Smooth muscle cell (in vitro differentiated cells): ENCODE measurements at regions not wholly inside any gene's neighbourhood (a gene's known extent, or its start where the extent isn't known, plus 50 kb on each side); places are given as distances from the start of the nearest gene placed in this dataset.
A peak's percentile ranks its signal among the peaks of the same experiment; 100 is the strongest.
"Not testable (repeated sequence)": the region's sequence is repeated elsewhere in the genome, so short reads cannot be mapped to it uniquely, and the experiment has no call there.

Source experiments
- DNase-seq: peaks from one replicate; lab custom pipeline; 2025; ENCODE audit not compliant: unreplicated experiment; lab: John Stamatoyannopoulos, UW
- H2AFZ ChIP-seq: fragments of 200-600 bp; sonication (generic); 2 replicates; pipeline ENCODE4 v1.6.0; 2016; ENCODE audit warnings: antibody characterized with exemption, low read depth, mild to moderate bottlenecking
- H3F3A ChIP-seq: fragments of 200-600 bp; sonication (generic); 2 replicates; pipeline ENCODE4 v1.6.0; 2017; ENCODE audit warnings: antibody characterized with exemption, low read depth
- H3K27ac ChIP-seq: fragments of 200-600 bp; sonication (generic); 2 replicates; pipeline ENCODE4 v1.5.1; 2016; ENCODE audit warnings: low read depth, mild to moderate bottlenecking
- H3K27me3 ChIP-seq: fragments of 200-600 bp; sonication (generic); 2 replicates; pipeline ENCODE4 v1.6.1; 2016; ENCODE audit warnings: low read depth, mild to moderate bottlenecking
- H3K36me3 ChIP-seq: fragments of 200-600 bp; sonication (generic); 2 replicates; pipeline ENCODE4 v1.5.1; 2016; ENCODE audit warnings: low read depth
- H3K4me1 ChIP-seq: fragments of 200-600 bp; sonication (generic); 2 replicates; pipeline ENCODE4 v1.5.1; 2016; ENCODE audit warnings: low read depth
- H3K4me2 ChIP-seq: fragments of 200-600 bp; sonication (generic); 2 replicates; pipeline ENCODE4 v1.6.0; 2016; ENCODE audit warnings: mild to moderate bottlenecking
- H3K4me3 ChIP-seq: fragments of 200-600 bp; sonication (generic); 2 replicates; pipeline ENCODE4 v1.5.1; 2016; ENCODE audit warnings: mild to moderate bottlenecking
- H3K79me2 ChIP-seq: fragments of 200-600 bp; sonication (generic); 2 replicates; pipeline ENCODE4 v1.6.0; 2016; ENCODE audit warnings: low read depth, mild to moderate bottlenecking
- H3K9ac ChIP-seq: fragments of 200-600 bp; sonication (generic); 2 replicates; pipeline ENCODE4 v1.6.0; 2016; ENCODE audit warnings: low read depth
- H3K9me3 ChIP-seq: fragments of 200-600 bp; sonication (generic); replicated peaks from 2 replicates; pipeline ENCODE4 v1.5.1; 2016; ENCODE audit warnings: low read depth
- H4K20me1 ChIP-seq: fragments of 200-600 bp; sonication (generic); 2 replicates; pipeline ENCODE4 v1.6.0; 2016; ENCODE audit warnings: low read depth
- CTCF ChIP-seq: fragments of 200-600 bp; sonication (generic); IDR thresholded peaks from 2 replicates; pipeline ENCODE4 v1.5.1; 2017; ENCODE audit warnings: borderline replicate concordance, mild to moderate bottlenecking, antibody characterized with exemption; ENCODE audit not compliant: insufficient read depth, poor library complexity, severe bottlenecking
- WGBS: methylation state at CpG from one replicate; pipeline ENCODE4 v1.1.7; 2016; ENCODE audit warnings: low lambda C conversion rate; 5-methylcytosine and 5-hydroxymethylcytosine counted together

GRCh38 chr4:135864304-135864703 lies 1662.7 kb upstream of the PABPC4L start:
- not testable (repeated sequence) for H3K27me3 ChIP-seq, H3K4me3 ChIP-seq, H3K9me3 ChIP-seq, H4K20me1 ChIP-seq, H3F3A ChIP-seq, H3K4me1 ChIP-seq, H3K36me3 ChIP-seq, H3K9ac ChIP-seq, H3K79me2 ChIP-seq, DNase-seq, H2AFZ ChIP-seq, H3K27ac ChIP-seq
- WGBS = 19% methylated on average over 10 of the region's 10 CpGs
- H3K4me2 ChIP-seq = peak overlapping the region; percentile 39
- TF ChIP-seq CTCF = peak; percentile 27

- Histone ChIP-seq H3K9ac (no peak overlapping the region), H3K4me3 (no peak overlapping the region), H4K20me1 (no peaks in the 10 kb centered on the region), H3K27me3 (no peaks in the 10 kb centered on the region), H3F3A (no peaks in the 10 kb centered on the region), H3K4me2 (no peak overlapping the region), H3K27ac (no peak overlapping the region), H3K9me3 (no peaks in the 10 kb centered on the region), H3K4me1 (no peaks in the 10 kb centered on the region), H2AFZ (no peak overlapping the region), H3K79me2 (no peaks in the 10 kb centered on the region), H3K36me3 (no peaks in the 10 kb centered on the region)
- no peak for DNase-seq
- 64% methylated on average over 2 of the region's 2 CpGs for WGBS
- TF ChIP-seq CTCF = no peak
Measured at GRCh38 chr4:135840781-135841180, 1639.2 kb upstream of the PABPC4L start.

GRCh38 chr4:135839712-135840111 lies 1638.1 kb upstream of the PABPC4L start:
- no peaks in the 10 kb centered on the region for H3K4me1 ChIP-seq
- H3K9me3 ChIP-seq = no peaks in the 10 kb centered on the region
- 98% methylated on average over 2 of the region's 2 CpGs for WGBS
- no peak overlapping the region for H3K4me3 ChIP-seq
- H3K36me3 ChIP-seq = no peaks in the 10 kb centered on the region
- H3K27me3 ChIP-seq = no peaks in the 10 kb centered on the region
- TF ChIP-seq CTCF = no peak
- no peaks in the 10 kb centered on the region for H3F3A ChIP-seq
- no peak for DNase-seq
- no peaks in the 10 kb centered on the region for H3K79me2 ChIP-seq
- no peaks in the 10 kb centered on the region for H4K20me1 ChIP-seq
- H2AFZ ChIP-seq = no peak overlapping the region
- H3K4me2 ChIP-seq = no peak overlapping the region
- no peak overlapping the region for H3K27ac ChIP-seq
- no peak overlapping the region for H3K9ac ChIP-seq

- Histone ChIP-seq H3K4me1 (no peaks in the 10 kb centered on the region), H3K27ac (no peak overlapping the region), H3K36me3 (no peaks in the 10 kb centered on the region), H3K9ac (no peak overlapping the region), H3F3A (no peaks in the 10 kb centered on the region), H3K79me2 (no peaks in the 10 kb centered on the region), H4K20me1 (no peaks in the 10 kb centered on the region), H2AFZ (no peak overlapping the region), H3K4me3 (no peak overlapping the region), H3K4me2 (no peak overlapping the region), H3K27me3 (no peaks in the 10 kb centered on the region), H3K9me3 (no peaks in the 10 kb centered on the region)
- DNase-seq = no peak
- 79% methylated on average over 1 of the region's 1 CpG for WGBS
- no peak for TF ChIP-seq CTCF
Measured at GRCh38 chr4:135838889-135839288, 1637.3 kb upstream of the PABPC4L start.
